CD14-positive monocyte (primary cell): ENCODE measurements at regions not wholly inside any gene's neighbourhood (a gene's known extent, or its start where the extent isn't known, plus 50 kb on each side); places are given as distances from the start of the nearest gene placed in this dataset.

Experiments used
- DNase-seq, 3 donors: peaks; one replicate each; pipeline ENCODE4 v3.0.0-alpha.2; 2011 to 2022
- H2AFZ ChIP-seq: 2 replicates; pipeline ENCODE4 v1.6.0; 2012; ENCODE audit warnings: mild to moderate bottlenecking, low read depth, low read length, inconsistent platforms; ENCODE audit not compliant: insufficient read depth, poor library complexity, severe bottlenecking
- H3K27ac ChIP-seq, 2 donors: 1 replicate in 1 of 2; 2 replicates in 1 of 2; pipeline ENCODE4 v1.5.1; 2012 to 2013; ENCODE audit warnings: low read length in 2 of 2, control low read depth in 1 of 2, inconsistent platforms in 1 of 2, low read depth in 1 of 2, mild to moderate bottlenecking in 1 of 2
- H3K27me3 ChIP-seq, 2 donors: one replicate each; pipeline versions ENCODE4 v1.6.0 to v1.6.1; 2011 to 2013; ENCODE audit warnings: low read length in 2 of 2; ENCODE audit not compliant: control insufficient read depth in 2 of 2, insufficient read depth in 2 of 2
- H3K36me3 ChIP-seq, 2 donors: replicated peaks in 1 of 2; 1 replicate in 1 of 2; 2 replicates in 1 of 2; pipeline versions ENCODE4 v1.5.1 to v1.6.1; 2012 to 2013; ENCODE audit warnings: low read length in 2 of 2, control low read depth in 1 of 2, inconsistent platforms in 1 of 2, mild to moderate bottlenecking in 1 of 2; ENCODE audit not compliant: insufficient read depth in 2 of 2, control insufficient read depth in 1 of 2
- H3K4me1 ChIP-seq, 2 donors: 1 replicate in 1 of 2; 2 replicates in 1 of 2; pipeline versions ENCODE4 v1.5.1 to v1.6.1; 2012 to 2013; ENCODE audit warnings: low read length in 2 of 2, control low read depth in 1 of 2, inconsistent platforms in 1 of 2, mild to moderate bottlenecking in 1 of 2, moderate library complexity in 1 of 2; ENCODE audit not compliant: insufficient read depth in 2 of 2, control insufficient read depth in 1 of 2
- H3K4me2 ChIP-seq: replicated peaks from 2 replicates; pipeline ENCODE3; 2012; ENCODE audit warnings: low read length, moderate library complexity, mild to moderate bottlenecking; ENCODE audit not compliant: poor library complexity, severe bottlenecking; ENCODE audit errors: extremely low read depth
- H3K4me3 ChIP-seq, 3 experiments: fragments of 200-600 bp in 1 of 3; sonication (generic) in 1 of 3; replicated peaks in 1 of 3; 1 replicate in 2 of 3; 2 replicates in 1 of 3; pipeline ENCODE4 v1.5.1; 2011 to 2013; ENCODE audit warnings: low read length in 3 of 3, mild to moderate bottlenecking in 3 of 3, control low read depth in 2 of 3, low read depth in 2 of 3, inconsistent platforms in 1 of 3, moderate library complexity in 1 of 3
- H3K79me2 ChIP-seq: 2 replicates; pipeline ENCODE4 v1.6.0; 2012; ENCODE audit warnings: mild to moderate bottlenecking, control low read depth, inconsistent platforms, low read length, moderate library complexity; ENCODE audit not compliant: insufficient read depth
- H3K9ac ChIP-seq: 2 replicates; pipeline ENCODE4 v1.6.0; 2017; ENCODE audit warnings: low read length, mild to moderate bottlenecking; ENCODE audit not compliant: insufficient read depth, poor library complexity, severe bottlenecking
- H3K9me3 ChIP-seq, 2 donors: replicated peaks in 1 of 2; 1 replicate in 1 of 2; 2 replicates in 1 of 2; pipeline versions ENCODE4 v1.5.1 to v1.6.1; 2012 to 2013; ENCODE audit warnings: low read length in 2 of 2, control low read depth in 1 of 2; ENCODE audit not compliant: control insufficient read depth in 1 of 2, insufficient read depth in 1 of 2
- H4K20me1 ChIP-seq: 2 replicates; pipeline ENCODE4 v1.6.0; 2012; ENCODE audit warnings: mild to moderate bottlenecking, low read length, control low read depth, moderate library complexity; ENCODE audit not compliant: insufficient read depth
- H3K27ac Mint-ChIP-seq, 7 donors: one replicate each; pipeline ENCODE4 v1.8.0; 2020; ENCODE audit warnings: mild to moderate bottlenecking in 7 of 7, mixed read lengths in 7 of 7, moderate library complexity in 6 of 7, inconsistent platforms in 2 of 7
- H3K27me3 Mint-ChIP-seq, 3 donors: one replicate each; pipeline ENCODE4 v1.8.0; 2021 to 2022; ENCODE audit warnings: low read depth in 3 of 3, mild to moderate bottlenecking in 3 of 3, mixed read lengths in 3 of 3, moderate library complexity in 3 of 3, inconsistent platforms in 1 of 3
- H3K36me3 Mint-ChIP-seq, 2 donors: one replicate each; pipeline ENCODE4 v1.8.0; 2020; ENCODE audit warnings: mixed read lengths in 2 of 2, inconsistent platforms in 1 of 2, mild to moderate bottlenecking in 1 of 2
- H3K4me1 Mint-ChIP-seq: one replicate; pipeline ENCODE4 v1.8.0; 2020; ENCODE audit warnings: mild to moderate bottlenecking, mixed read lengths
- H3K4me3 Mint-ChIP-seq, 2 donors: one replicate each; pipeline ENCODE4 v1.8.0; 2020; ENCODE audit warnings: mild to moderate bottlenecking in 2 of 2, mixed read lengths in 2 of 2, moderate library complexity in 1 of 2
- H3K9me3 Mint-ChIP-seq, 7 donors: one replicate each; pipeline ENCODE4 v1.8.0; 2020 to 2022; ENCODE audit warnings: mixed read lengths in 7 of 7, mild to moderate bottlenecking in 6 of 7, moderate library complexity in 6 of 7, inconsistent platforms in 2 of 7
- CTCF ChIP-seq: fragments of 200-600 bp; IDR thresholded peaks from one replicate; pipeline ENCODE4 v1.8.0; 2022; ENCODE audit warnings: antibody characterized with exemption, mild to moderate bottlenecking
- WGBS: methylation state at CpG from one replicate; pipeline ENCODE4 v1.1.5; 2013; ENCODE audit warnings: missing lambda C conversion rate; ENCODE audit not compliant: insufficient coverage; 5-methylcytosine and 5-hydroxymethylcytosine counted together
- intact Hi-C, 2 donors: fragments of 100-400 bp; cut with micrococcal nuclease; formaldehyde crosslinking; loops; one replicate each; pipeline versions ENCODE4 v1.15.0 to v1.15.1; 2023

GRCh38 chr14:87331991-87332390, 661.0 kb downstream of the GALC start:
- Histone ChIP-seq H4K20me1 (no peaks in the 10 kb centered on the region), H3K4me1 (no peaks in the 10 kb centered on the region), H3K4me3 (no peak overlapping the region), H3K36me3 (no peaks in the 10 kb centered on the region), H3K27ac (no peak overlapping the region), H3K9ac (no peak overlapping the region), H3K9me3 (peaks cover 6 to 10% of the 10 kb centered on the region in 2 donors), H2AFZ (no peak overlapping the region), H3K27me3 (no peaks in the 10 kb centered on the region), H3K79me2 (no peaks in the 10 kb centered on the region), H3K4me2 (no peak overlapping the region)
- no peak overlapping the region for H3K4me3 Mint-ChIP-seq
- WGBS, result no CpG with 5 or more reads among the region's 2 CpGs
- peaks cover 0 to 5% (median 1%) of the 10 kb centered on the region in 7 donors for H3K9me3 Mint-ChIP-seq
- intact Hi-C loops, result no loop called here
- no peaks in the 10 kb centered on the region for H3K4me1 Mint-ChIP-seq
- H3K36me3 Mint-ChIP-seq, result no peaks in the 10 kb centered on the region
- DNase-seq, result no peak
- no peak overlapping the region for H3K27ac Mint-ChIP-seq
- no peaks in the 10 kb centered on the region for H3K27me3 Mint-ChIP-seq
- no peak for TF ChIP-seq CTCF

GRCh38 chr14:87325741-87326140, 667.2 kb downstream of the GALC start:
- no peak for DNase-seq
- 100% methylated on average over 1 of the region's 2 CpGs for WGBS
- H3K4me1 Mint-ChIP-seq, result no peaks in the 10 kb centered on the region
- H3K4me3 Mint-ChIP-seq, result no peak overlapping the region
- Histone ChIP-seq H4K20me1 (no peaks in the 10 kb centered on the region), H3K79me2 (no peaks in the 10 kb centered on the region), H3K4me3 (no peak overlapping the region), H3K4me1 (no peaks in the 10 kb centered on the region), H3K9ac (no peak overlapping the region), H3K9me3 (peaks cover 7 to 9% of the 10 kb centered on the region in 2 donors), H3K4me2 (no peak overlapping the region), H2AFZ (no peak overlapping the region), H3K27ac (no peak overlapping the region), H3K36me3 (no peaks in the 10 kb centered on the region), H3K27me3 (no peaks in the 10 kb centered on the region)
- peaks cover 0 to 7% (median 2%) of the 10 kb centered on the region in 7 donors for H3K9me3 Mint-ChIP-seq
- H3K27me3 Mint-ChIP-seq, result no peaks in the 10 kb centered on the region
- H3K27ac Mint-ChIP-seq, result no peak overlapping the region
- no peak for TF ChIP-seq CTCF
- intact Hi-C loops, result no loop called here
- H3K36me3 Mint-ChIP-seq, result no peaks in the 10 kb centered on the region
